LNCAP (cell line): ENCODE measurements at regions not wholly inside any gene's neighbourhood (a gene's known extent, or its start where the extent isn't known, plus 50 kb on each side); places are given as distances from the start of the nearest gene placed in this dataset.

Experiments
- TF ChIP-seq, protein P1 (sequence below): fragments of 450-650 bp; IDR thresholded peaks from 2 replicates; pipeline ENCODE4 v1.5.1; 2017; ENCODE audit warnings: mild to moderate bottlenecking

DNA sequence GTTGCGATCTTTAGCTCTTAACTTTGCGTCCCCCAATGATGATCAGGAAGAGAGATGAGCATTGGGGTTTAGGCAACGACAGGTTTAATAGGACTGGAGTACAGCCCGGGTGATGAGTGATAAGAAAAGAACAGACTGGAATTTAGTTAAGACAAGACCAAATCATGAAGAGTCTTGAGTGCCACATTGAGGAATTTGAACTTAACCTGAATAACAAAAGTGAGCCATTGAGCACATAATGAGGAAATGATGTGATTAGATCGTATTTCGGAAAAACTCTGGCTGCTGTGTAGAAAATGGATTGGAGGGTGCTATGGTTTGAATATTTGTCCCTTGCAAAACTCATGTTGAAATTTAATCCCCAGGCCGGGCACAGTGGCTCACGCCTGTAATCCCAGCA lies 83.2 kb upstream of the MELK start:
- TF ChIP-seq, protein P1, sequence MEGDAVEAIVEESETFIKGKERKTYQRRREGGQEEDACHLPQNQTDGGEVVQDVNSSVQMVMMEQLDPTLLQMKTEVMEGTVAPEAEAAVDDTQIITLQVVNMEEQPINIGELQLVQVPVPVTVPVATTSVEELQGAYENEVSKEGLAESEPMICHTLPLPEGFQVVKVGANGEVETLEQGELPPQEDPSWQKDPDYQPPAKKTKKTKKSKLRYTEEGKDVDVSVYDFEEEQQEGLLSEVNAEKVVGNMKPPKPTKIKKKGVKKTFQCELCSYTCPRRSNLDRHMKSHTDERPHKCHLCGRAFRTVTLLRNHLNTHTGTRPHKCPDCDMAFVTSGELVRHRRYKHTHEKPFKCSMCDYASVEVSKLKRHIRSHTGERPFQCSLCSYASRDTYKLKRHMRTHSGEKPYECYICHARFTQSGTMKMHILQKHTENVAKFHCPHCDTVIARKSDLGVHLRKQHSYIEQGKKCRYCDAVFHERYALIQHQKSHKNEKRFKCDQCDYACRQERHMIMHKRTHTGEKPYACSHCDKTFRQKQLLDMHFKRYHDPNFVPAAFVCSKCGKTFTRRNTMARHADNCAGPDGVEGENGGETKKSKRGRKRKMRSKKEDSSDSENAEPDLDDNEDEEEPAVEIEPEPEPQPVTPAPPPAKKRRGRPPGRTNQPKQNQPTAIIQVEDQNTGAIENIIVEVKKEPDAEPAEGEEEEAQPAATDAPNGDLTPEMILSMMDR, result no peak

DNA sequence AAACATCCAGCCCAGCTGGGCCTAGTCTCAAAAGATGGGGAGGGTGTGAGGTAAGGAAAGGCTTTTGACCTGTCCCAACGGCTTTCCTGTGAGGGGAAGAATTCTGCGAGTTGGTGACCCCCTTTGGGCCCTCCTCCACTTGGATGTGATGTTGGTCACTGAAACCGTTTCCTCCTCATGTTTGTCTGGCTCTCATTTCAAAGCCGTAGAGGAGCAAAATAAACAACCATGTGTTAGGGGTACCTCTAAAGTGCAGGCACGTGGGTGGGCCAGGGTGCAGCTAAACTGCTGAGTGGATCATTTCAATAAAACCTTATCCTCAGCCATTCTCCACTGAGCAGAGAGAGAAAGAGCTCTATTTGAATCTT lies 84.3 kb upstream of the MELK start:
- TF ChIP-seq, protein P1, result no peak

DNA sequence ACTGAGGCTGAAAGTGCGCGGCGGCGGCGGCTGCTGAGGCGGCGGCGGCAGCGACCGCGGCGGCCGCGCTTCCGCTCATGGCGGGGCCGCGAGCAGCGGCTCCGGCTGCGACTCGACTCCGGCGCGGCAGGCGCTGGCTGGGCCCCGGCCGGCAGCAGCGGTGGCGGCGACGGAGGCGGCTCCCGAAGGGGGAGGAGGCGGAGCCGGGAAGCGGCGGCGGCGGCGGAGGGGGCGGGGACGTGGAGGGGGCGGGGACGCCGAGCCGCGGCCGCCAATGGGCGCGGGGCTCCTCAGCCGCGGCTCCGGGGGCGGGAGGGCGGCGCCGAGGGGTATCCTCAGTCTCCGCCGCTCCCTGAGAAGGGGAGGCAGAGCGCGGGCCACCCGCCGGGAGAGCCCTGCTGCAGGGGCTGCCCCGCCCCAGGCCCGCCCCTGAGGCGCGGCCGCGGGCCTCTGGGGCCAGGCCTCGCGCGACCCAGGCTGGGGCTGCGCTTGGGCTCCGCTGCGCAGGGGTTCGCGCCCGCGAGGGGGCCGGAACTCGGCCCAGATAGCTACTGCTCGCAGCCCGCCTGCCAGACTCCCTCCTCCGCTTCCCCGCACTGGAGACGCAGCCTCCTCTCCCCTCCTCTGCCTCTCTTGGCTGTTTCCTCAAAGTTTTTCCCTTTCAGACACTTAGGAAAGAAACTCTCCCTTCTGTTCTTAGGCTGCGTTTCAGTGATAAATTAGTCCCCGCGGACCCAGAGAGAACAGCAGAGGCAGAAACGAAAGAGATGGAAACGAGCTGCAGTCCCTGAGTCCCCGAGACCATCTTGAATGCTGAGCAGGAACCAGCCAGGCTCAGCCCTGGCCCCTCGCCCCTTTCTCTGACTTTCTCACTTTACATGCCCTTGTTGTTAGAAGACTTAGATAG lies 85.0 kb upstream of the MELK start:
- TF ChIP-seq, protein P1, result no peak

DNA sequence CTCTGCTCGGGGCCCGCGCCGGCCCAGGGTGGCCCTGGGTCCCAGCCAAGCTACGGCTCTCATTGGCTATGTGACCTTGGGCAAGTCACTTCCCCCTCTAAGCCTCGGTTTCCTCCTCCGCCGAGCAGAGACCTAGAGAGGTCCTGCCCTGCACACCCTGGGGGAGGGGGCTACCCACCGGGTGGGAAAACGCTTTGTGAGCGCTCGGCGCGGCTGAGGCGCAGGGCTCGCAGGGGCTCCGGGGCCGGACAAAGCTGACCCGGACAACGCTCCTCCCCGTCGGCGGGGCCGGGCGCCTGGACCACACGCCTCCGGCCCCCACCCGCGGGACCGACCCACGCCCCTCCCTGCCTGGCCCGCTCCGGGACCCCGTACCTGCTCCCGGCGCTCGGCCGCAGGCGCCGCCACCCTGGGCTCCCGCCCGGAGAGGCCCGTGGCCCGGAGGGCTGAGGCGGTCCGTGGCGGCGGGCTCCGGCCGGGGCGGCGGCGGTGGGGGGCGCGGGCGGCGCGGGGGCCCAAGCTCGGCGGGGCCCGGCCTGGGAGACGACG lies 85.7 kb upstream of the MELK start:
- TF ChIP-seq, protein P1, result no peak

DNA sequence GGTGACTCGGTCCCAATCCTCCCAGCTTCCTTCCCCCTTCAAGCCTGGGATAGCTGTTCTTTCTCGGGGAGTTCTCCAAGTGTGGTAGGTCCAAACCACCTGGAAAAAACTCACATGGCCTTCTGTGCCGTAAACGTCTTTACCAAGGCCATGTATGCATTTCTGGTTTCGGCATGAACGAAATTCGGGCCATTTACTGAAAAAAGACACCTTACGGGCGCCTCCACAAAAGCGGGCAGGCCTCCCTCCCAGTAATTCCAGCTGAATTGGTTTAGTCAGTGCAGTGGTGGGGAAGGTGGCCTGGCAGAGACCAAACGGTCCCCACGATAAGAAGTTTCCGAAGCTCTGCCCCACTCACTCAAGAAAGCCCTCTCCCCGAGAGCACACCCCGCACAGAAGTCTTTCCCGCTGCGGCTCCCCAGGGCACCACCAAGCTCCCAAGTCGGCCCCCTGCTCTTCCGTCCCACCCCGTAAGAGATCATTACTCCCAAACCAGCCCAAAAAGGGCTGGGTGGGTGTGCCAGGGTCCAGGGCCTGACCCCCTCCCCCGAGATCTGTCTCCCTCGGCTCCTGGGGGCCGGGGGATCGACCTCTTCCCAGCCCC lies 86.3 kb upstream of the MELK start:
- TF ChIP-seq, protein P1, result no peak

DNA sequence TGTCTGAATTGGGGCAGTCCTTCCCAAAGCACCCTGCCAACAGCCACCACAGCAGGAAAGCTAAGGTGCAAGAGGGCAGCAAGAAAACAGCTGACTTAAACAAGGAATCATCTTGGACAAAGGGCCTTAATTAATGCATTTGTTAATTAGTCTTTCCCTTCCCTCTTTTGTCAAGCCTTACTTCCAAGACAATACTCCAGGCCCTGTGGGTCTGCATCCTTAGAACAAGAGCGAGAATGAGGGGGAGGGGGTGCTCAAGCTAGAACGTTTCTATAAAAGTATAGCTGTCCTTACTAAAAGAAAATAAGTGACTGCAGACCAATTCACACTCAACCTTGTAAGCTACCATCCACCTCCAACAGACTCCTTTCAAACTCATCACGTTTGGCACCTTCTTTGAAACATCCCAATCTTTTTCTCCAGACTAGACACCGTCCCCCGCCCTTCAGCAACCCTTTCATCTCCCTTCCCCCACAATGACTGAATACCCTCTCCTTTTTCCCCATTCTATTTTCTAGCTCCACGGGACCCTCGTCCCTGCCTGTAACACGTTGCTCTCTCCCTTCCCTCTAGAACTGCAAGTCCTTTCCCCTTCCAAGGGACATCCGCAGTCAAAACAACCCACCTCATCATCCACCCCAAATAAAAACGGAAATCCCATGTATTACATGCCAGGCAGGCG lies 85.7 kb upstream of the RNF38 start:
- TF ChIP-seq, protein P1, result no peak

DNA sequence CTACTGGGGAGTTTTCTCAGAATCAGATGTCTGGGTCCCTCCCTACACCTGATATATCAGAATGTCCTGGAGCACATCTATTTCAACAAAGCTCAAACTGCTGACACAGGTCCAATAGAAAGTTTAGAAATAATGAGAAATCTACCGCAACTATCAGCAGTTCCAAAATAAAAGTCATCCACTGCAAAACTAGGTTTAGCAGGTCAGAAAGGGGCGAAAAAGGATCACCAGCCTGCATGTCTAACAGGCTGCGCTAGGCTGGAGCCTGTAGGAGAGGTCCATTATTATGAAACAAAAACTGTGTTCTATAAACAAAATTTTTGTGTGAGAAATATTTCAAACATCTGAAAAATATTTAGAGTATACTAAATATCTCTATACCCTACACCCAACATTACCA lies 84.1 kb upstream of the RNF38 start:
- TF ChIP-seq, protein P1, result no peak
